Sigmoid colon (tissue), 6 donors: ENCODE measurements at regions not wholly inside any gene's neighbourhood (a gene's known extent, or its start where the extent isn't known, plus 50 kb on each side); places are given as distances from the start of the nearest gene placed in this dataset.
"Not testable (repeated sequence)": the region's sequence is repeated elsewhere in the genome, so short reads cannot be mapped to it uniquely, and the experiment has no call there.

Source experiments
- DNase-seq: peaks from one replicate; pipeline ENCODE4 v3.0.0-alpha.2; 2019
- H3K27ac ChIP-seq, 4 donors: fragments of 200-600 bp; sonication (generic); one replicate each; pipeline ENCODE4 v1.5.1; 2016 to 2019; ENCODE audit warnings: mild to moderate bottlenecking in 1 of 4
- H3K27me3 ChIP-seq, 3 donors: fragments of 200-600 bp; sonication (generic); one replicate each; pipeline ENCODE4 v1.5.1; 2019; ENCODE audit warnings: mild to moderate bottlenecking in 1 of 3
- H3K36me3 ChIP-seq, 4 donors: fragments of 200-600 bp; sonication (generic); one replicate each; pipeline ENCODE4 v1.5.1; 2016 to 2019
- H3K4me1 ChIP-seq, 4 donors: fragments of 200-600 bp; sonication (generic); one replicate each; pipeline ENCODE4 v1.5.1; 2017 to 2019
- H3K4me3 ChIP-seq, 4 donors: fragments of 200-600 bp; sonication (generic); one replicate each; pipeline ENCODE4 v1.5.1; 2017 to 2019; ENCODE audit warnings: mild to moderate bottlenecking in 2 of 4, moderate library complexity in 1 of 4
- H3K9me3 ChIP-seq, 4 donors: fragments of 200-600 bp in 3 of 4; sonication (generic) in 3 of 4; one replicate each; pipeline versions ENCODE4 v1.5.1 to v1.6.1; 2013 to 2019
- EP300 ChIP-seq, 4 donors: sonication (generic); formaldehyde crosslinking; IDR thresholded peaks; one replicate each; pipeline ENCODE4 v1.6.1; 2017; ENCODE audit warnings: antibody characterized with exemption in 4 of 4
- POLR2A ChIP-seq, 2 donors: fragments of 450-650 bp; IDR thresholded peaks; one replicate each; pipeline ENCODE4 v1.6.1; 2016; ENCODE audit warnings: antibody characterized with exemption in 2 of 2, mild to moderate bottlenecking in 2 of 2, moderate library complexity in 2 of 2
- POLR2AphosphoS5 ChIP-seq, 4 donors: sonication (generic); formaldehyde crosslinking; IDR thresholded peaks; one replicate each; pipeline ENCODE4 v1.6.1; 2017; ENCODE audit warnings: antibody characterized with exemption in 4 of 4
- WGBS, 2 donors: extraction: QIAGEN DNeasy Blood & Tissue Kit; methylation state at CpG; one replicate each; pipeline ENCODE4 v1.1.7; 2013; 5-methylcytosine and 5-hydroxymethylcytosine counted together
- intact Hi-C: fragments of 100-400 bp; cut with DNase I; formaldehyde crosslinking; loops from one replicate; pipeline ENCODE4 v1.15.1; 2023
- TF ChIP-seq, protein P1 (sequence below), 4 experiments: fragments of 450-650 bp in 3 of 4; fragments of 200-600 bp in 1 of 4; IDR thresholded peaks; one replicate each; pipeline ENCODE4 v1.5.1; 2016 to 2019; ENCODE audit warnings: antibody characterized with exemption in 4 of 4, mild to moderate bottlenecking in 3 of 4, moderate library complexity in 2 of 4
- donor health status: healthy with polysubstance abuse.
- donor health status: healthy.

- DNase-seq: peak; percentile 81
- TF ChIP-seq POLR2AphosphoS5 (IDR thresholded peaks at IDR 0.05) (peak in 3 of 4 donors; percentile 35 to 77 (median 73)), EP300 (IDR thresholded peaks at IDR 0.05) (peak in 1 of 4 donors; percentile 33), POLR2A (IDR thresholded peaks at IDR 0.05) (no peak)
- intact Hi-C loops: loop anchor here (10.0 kb wide), 2 partner anchors 649 to 819 kb away; no protein-coding TSS in a partner anchor
- 68 to 80% methylated on average over 14 of the region's 14 CpGs for WGBS, 2 donors
- Histone ChIP-seq H3K4me1 (peaks cover 0 to 34% (median 21%) of the 10 kb centered on the region in 4 donors), H3K36me3 (no peaks in the 10 kb centered on the region), H3K9me3 (no peaks in the 10 kb centered on the region), H3K27ac (peak overlapping the region in 3 of 4 donors; percentile 52 to 74 (median 63)), H3K27me3 (no peaks in the 10 kb centered on the region), H3K4me3 (no peak overlapping the region)
Observed at GRCh38 chr2:71925268-71926088, 222.2 kb downstream of the CYP26B1 start.

DNA sequence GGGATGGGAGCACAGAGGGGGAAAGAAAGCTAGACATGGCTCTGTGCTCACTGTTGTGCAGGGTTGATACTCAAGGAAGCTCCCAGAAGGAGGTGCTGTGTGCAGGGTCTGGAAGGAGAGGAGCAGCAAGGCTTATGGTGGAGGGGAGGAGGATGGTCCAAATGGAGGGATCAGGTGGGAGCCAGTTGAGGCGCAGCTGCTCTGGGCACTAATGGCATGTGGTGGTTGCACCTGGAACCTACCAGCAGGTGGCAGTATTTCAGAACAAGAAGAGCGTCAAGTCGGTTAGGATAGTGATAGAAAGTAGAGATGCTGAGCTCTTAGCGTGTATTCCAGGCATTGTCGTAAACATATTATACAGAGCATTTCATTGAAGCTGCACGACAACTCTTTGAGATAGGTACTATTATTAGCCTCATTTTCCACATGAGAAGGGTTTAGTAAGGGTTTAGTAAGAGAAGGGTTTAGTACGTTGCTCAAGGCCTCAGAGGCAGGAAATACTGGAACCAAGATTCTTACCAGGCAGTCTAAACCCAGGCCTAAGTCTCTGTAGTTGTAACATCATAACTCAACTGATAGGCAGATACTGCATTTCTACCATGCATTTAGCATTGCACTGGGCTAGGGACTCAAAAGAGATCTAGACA lies 223.7 kb downstream of the CYP26B1 start:
- no peak for DNase-seq
- Histone ChIP-seq H3K4me1 (peaks cover 0 to 28% (median 21%) of the 10 kb centered on the region in 4 donors), H3K27me3 (no peaks in the 10 kb centered on the region), H3K9me3 (no peaks in the 10 kb centered on the region), H3K36me3 (no peaks in the 10 kb centered on the region), H3K4me3 (no peak overlapping the region), H3K27ac (peak overlapping the region in 1 of 4 donors; percentile 74)
- 19 to 36% methylated on average over 7 of the region's 7 CpGs for WGBS, 2 donors
- TF ChIP-seq, protein P1, sequence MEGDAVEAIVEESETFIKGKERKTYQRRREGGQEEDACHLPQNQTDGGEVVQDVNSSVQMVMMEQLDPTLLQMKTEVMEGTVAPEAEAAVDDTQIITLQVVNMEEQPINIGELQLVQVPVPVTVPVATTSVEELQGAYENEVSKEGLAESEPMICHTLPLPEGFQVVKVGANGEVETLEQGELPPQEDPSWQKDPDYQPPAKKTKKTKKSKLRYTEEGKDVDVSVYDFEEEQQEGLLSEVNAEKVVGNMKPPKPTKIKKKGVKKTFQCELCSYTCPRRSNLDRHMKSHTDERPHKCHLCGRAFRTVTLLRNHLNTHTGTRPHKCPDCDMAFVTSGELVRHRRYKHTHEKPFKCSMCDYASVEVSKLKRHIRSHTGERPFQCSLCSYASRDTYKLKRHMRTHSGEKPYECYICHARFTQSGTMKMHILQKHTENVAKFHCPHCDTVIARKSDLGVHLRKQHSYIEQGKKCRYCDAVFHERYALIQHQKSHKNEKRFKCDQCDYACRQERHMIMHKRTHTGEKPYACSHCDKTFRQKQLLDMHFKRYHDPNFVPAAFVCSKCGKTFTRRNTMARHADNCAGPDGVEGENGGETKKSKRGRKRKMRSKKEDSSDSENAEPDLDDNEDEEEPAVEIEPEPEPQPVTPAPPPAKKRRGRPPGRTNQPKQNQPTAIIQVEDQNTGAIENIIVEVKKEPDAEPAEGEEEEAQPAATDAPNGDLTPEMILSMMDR (IDR thresholded peaks at IDR 0.05): peak; percentile 65 to 88 (median 74)
- no peak for TF ChIP-seq POLR2AphosphoS5 (IDR thresholded peaks at IDR 0.05)
- intact Hi-C loops: loop anchor here (1.0 to 10.0 kb wide), 4 partner anchors 73 to 821 kb away; no protein-coding TSS in a partner anchor

GRCh38 chr2:71923143-71923525 lies 224.5 kb downstream of the CYP26B1 start:
- no peaks in the 10 kb centered on the region for H3K27me3 ChIP-seq
- DNase-seq: no peak
- intact Hi-C loops: loop anchor here (5.0 to 10.0 kb wide), 3 partner anchors 74 to 822 kb away; no protein-coding TSS in a partner anchor
- TF ChIP-seq POLR2A (IDR thresholded peaks at IDR 0.05): no peak
- no peak for TF ChIP-seq POLR2AphosphoS5 (IDR thresholded peaks at IDR 0.05)
- TF ChIP-seq EP300 (IDR thresholded peaks at IDR 0.05): no peak
- no peak overlapping the region for H3K27ac ChIP-seq
- H3K36me3 ChIP-seq: no peaks in the 10 kb centered on the region
- no peaks in the 10 kb centered on the region for H3K9me3 ChIP-seq
- H3K4me1 ChIP-seq: peaks cover 0 to 28% (median 21%) of the 10 kb centered on the region in 4 donors
- no peak overlapping the region for H3K4me3 ChIP-seq

GRCh38 chr2:71922499-71923142 lies 225.0 kb downstream of the CYP26B1 start:
- Histone ChIP-seq H3K4me1 (peaks cover 0 to 28% (median 21%) of the 10 kb centered on the region in 4 donors), H3K27ac (no peak overlapping the region), H3K27me3 (no peaks in the 10 kb centered on the region), H3K9me3 (no peaks in the 10 kb centered on the region), H3K36me3 (no peaks in the 10 kb centered on the region), H3K4me3 (no peak overlapping the region)
- TF ChIP-seq, protein P1 (IDR thresholded peaks at IDR 0.05): no peak
- TF ChIP-seq POLR2AphosphoS5 (IDR thresholded peaks at IDR 0.05) (no peak), EP300 (IDR thresholded peaks at IDR 0.05) (no peak), POLR2A (IDR thresholded peaks at IDR 0.05) (no peak)
- no peak for DNase-seq
- intact Hi-C loops: loop anchor here (5.0 to 10.0 kb wide), 3 partner anchors 75 to 822 kb away; no protein-coding TSS in a partner anchor
- 84 to 88% methylated on average over 7 of the region's 7 CpGs for WGBS, 2 donors

GRCh38 chr2:71922091-71922490 lies 225.6 kb downstream of the CYP26B1 start:
- TF ChIP-seq, protein P1 (IDR thresholded peaks at IDR 0.05): no peak
- TF ChIP-seq POLR2A (IDR thresholded peaks at IDR 0.05): no peak
- TF ChIP-seq EP300 (IDR thresholded peaks at IDR 0.05): no peak
- TF ChIP-seq POLR2AphosphoS5 (IDR thresholded peaks at IDR 0.05): no peak
- no peak overlapping the region for H3K4me3 ChIP-seq
- peaks cover 0 to 28% (median 21%) of the 10 kb centered on the region in 4 donors for H3K4me1 ChIP-seq
- 82 to 85% methylated on average over 2 of the region's 2 CpGs for WGBS, 2 donors
- DNase-seq: no peak
- intact Hi-C loops: loop anchor here (5.0 to 10.0 kb wide), 3 partner anchors 75 to 823 kb away; no protein-coding TSS in a partner anchor
- no peak overlapping the region for H3K27ac ChIP-seq
- H3K27me3 ChIP-seq: no peaks in the 10 kb centered on the region
- H3K9me3 ChIP-seq: no peaks in the 10 kb centered on the region
- no peaks in the 10 kb centered on the region for H3K36me3 ChIP-seq

DNA sequence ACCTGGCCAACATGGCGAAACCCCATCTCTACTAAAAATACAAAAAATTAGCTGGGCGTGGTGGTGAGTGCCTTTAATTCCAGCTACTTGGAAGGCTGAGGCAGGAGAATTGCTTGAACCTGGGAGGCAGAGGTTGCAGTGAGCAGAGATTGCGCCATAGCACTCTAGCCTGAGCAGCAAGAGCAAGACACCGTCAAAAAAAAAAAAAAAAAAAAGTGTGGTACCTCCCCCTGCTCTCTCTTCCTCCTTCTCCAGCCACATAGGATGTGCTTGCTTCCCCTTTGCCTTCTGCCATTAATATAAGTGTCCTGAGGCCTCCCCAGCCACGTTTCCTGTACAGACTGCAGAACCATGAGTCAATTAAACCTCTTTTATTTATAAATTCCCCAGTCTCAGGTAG lies 226.8 kb downstream of the CYP26B1 start:
- 60 to 65% methylated on average over 5 of the region's 5 CpGs for whole genome bisulfite sequencing, 2 donors
- DNase-seq, H3K27me3 ChIP-seq, H3K9me3 ChIP-seq, H3K36me3 ChIP-seq, H3K27ac ChIP-seq, H3K4me3 ChIP-seq: not testable (repeated sequence)
- H3K4me1 ChIP-seq: peaks cover 0 to 19% (median 17%) of the 10 kb centered on the region in 4 donors
- intact Hi-C loops: loop anchor here (5.0 to 10.0 kb wide), 3 partner anchors 76 to 824 kb away; no protein-coding TSS in a partner anchor
